CD4-positive, alpha-beta T cell treated with Interleukin-17A for 4 hours (primary cell): ENCODE measurements at regions not wholly inside any gene's neighbourhood (a gene's known extent, or its start where the extent isn't known, plus 50 kb on each side); places are given as distances from the start of the nearest gene placed in this dataset.
A peak's percentile ranks its signal among the peaks of the same experiment; 100 is the strongest.
"Not testable (repeated sequence)": the region's sequence is repeated elsewhere in the genome, so short reads cannot be mapped to it uniquely, and the experiment has no call there.

ENCODE experiments used
- DNase-seq: peaks from one replicate; pipeline ENCODE4 v3.0.0-alpha.2; 2020; ENCODE audit warnings: mixed read lengths

DNA sequence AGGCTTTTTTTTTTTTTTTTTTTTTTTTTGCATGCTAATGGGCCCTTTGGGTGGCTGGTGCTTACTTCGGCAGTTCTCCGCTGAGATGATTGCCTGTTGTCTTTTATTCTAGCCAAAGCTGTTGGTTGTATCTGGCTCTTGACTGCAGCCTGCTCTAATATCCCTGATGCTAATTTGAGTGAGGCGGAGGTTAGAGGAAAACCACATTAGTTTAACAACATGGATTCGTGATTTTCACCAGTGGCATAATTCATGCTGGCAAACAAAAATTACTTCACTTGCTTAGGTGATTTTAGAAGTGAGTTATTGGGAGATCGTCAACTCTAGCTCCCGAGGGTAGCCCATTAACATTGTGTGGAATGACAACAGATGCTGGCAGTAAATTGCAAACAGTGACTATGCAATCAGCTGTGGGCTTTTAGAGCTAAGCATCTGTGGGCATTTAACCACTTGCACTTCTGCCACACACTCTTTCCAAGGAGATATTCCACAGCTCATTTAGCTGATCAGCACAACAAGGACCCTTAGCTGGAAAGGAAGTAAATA, 97.6 kb upstream of the ZDHHC17 start:
- no peak for DNase-seq

DNA sequence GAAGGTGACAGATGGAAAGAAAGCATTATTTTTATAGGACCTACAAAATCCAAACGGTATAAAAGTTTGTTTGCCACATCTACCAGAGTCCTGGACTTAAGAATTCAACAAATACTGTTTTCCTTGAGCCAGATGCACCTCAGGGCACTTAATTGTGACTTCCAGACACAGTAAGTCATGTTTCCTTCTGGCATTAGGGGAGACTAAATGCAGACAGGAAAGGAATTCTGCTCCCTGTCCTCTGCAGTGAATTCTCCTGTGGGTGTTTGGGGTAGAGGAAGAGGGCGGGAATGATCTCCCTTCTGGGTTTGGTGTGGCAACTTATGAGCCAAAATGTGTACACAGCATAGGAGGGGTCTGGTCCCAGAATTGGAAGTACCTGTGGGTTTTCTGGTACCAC, 93.9 kb upstream of the ZDHHC17 start:
- no peak for DNase-seq

DNA sequence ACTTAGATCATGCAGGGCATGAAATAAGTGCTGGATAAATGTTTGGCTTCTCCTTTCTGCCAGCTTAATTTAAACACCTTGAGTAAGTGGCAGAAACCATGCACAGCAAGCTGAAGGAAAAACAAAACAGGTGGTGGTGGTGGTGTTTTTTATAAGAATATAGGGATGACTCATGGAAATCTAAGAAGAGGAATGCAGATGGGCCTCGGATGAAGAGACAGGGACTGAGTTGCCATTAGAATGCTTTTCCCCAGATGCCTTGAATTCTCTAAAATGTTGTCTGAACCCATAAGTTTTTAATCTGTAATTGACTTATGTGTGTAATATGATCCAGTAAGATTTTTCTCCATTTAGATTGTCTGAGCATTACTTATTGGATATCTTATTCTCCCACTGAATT, 93.1 kb upstream of the ZDHHC17 start:
- DNase-seq: no peak

DNA sequence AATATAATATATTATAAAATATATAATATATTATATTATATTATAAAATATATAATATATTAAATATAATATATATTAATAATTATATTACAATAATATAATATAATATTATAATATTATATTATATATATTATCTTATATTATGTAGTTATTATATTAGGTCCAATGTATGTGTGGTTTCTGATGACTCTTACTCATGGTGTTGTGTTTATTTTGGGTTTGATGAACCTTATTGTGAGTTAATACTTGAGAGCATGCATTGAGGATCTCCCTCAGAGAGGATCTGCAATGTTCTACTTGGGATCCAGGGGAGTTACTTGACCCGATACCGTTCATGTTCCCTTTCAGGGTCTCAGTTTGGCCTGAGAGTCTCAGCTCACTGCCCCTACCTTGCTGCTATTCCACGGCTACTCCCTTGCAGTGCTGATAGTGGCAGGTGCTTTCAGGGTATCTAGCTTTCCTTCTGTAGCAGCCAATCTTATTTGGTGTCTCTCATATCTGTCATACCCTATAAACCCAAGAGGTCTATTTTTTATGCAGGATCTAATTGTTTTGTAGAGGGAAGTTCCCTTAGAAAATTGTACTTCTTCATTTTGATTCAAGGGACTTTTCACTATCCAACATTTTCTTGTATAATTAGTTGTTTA, 89.1 kb upstream of the ZDHHC17 start:
- DNase-seq: no peak

DNA sequence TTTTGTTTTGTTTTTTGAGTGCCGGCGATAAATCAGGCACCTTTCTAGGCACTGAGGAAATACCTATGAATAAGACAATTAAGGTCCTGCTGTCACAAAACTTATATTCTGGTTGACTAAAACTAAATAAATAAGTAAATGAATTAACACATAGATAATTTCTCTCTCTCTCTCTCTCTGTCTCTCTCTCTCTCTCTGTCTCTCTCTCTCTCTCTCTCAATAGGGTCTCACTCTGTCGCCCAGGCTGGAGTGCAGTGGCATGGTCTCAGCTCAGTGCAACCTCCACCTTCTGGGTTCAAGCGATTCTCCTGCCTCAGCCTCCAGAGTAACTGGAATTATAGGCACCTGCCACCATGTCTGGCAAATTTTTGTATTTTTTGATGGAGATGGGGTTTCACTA, 87.7 kb upstream of the ZDHHC17 start:
- DNase-seq: not testable (repeated sequence)

DNA sequence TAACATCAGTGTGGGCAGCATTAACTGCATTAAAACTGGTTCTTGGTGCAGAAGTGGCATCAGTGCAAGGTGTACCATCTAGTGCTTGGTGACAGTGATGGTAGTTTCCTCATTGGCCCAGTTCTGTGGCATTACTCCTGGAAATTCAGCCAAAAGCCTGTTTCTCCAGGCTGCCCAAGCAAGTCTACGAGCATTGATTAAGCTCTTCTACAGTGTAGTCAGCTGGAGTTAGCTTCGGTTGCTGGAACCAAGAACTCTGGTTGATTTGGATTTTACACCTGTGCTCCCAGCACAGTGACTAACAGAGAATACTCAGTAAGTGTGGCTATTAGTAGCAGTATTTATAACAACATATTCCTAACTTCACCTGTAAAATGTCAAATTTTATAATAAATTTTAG, 84.9 kb upstream of the ZDHHC17 start:
- DNase-seq: no peak

DNA sequence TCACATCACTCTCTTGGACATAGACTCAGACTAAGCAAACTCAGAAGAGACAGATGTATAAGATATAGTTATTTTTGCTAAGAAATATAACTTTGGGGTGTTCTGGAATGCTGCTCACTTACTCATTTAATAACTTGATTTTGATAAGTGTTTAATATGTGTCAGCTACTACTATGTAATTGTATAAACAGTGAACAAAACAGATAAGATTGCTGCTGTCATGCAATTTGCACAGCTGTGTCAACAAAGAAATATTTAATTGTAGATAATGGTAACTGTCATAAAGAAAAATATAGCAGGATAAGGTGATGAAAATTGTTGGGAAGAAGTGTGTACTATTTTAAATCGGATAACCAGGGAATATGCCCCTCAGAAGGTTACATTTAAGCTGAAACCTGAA, 84.1 kb upstream of the ZDHHC17 start:
- DNase-seq: no peak

DNA sequence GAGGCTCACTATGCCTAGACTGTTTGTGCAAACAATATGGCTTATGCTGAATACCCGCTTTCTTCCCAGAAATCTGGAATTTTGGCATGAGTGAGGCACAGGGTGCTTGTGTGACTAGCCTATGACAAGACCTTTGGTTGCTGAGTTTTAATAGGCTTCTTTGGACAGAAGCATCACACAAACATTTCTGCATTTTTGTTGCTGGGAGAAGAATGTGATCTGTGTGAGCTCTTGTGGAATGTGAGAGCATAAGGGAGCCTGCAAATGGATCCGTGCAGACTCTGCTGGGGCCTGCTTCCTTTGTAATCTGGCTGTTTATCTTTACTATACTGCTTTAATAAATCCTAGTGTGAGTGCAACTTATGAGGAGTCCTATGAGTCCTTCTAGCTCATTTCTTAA, 83.0 kb upstream of the ZDHHC17 start:
- DNase-seq: no peak

DNA sequence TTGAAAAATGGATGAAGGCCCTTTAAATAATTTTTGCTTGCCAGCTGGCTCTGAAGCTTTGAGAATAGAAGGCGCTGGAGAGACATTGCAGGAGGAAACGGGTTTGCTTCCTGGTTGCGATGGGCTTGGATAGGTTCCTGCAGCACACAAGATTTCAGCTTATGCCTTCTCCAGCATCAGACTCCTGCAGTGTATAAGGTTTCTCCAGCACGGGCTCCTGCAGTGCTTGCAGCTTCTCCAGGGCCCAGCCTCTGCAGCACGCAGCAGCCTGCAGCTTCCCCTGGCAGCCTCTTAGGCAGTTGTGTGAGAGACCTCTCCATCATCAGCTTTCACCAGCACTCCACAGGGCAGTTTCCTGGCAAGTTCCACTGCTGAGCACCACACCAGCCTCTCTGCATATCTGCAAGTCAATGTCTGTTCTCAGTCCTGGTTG, 78.7 kb upstream of the ZDHHC17 start:
- DNase-seq: peak; percentile 3

DNA sequence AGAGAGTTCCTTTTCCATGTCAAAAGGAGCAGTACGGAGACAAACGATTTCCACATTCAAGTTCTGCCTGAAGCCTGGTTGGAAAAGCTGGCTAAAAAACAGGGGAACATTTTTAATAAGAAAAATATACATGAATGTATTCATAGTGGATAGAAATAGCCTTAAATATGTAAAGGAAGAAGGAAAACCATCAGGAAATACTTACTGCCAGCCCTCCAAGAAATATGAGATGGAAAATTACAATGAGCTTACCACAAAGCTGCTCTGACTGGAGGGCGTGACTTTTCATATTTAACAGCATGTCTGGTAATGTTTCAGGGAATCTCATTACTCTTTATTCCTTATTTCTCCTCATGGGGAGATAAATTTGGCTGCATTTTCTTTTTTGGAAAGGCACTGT, 75.9 kb upstream of the ZDHHC17 start:
- DNase-seq: no peak

DNA sequence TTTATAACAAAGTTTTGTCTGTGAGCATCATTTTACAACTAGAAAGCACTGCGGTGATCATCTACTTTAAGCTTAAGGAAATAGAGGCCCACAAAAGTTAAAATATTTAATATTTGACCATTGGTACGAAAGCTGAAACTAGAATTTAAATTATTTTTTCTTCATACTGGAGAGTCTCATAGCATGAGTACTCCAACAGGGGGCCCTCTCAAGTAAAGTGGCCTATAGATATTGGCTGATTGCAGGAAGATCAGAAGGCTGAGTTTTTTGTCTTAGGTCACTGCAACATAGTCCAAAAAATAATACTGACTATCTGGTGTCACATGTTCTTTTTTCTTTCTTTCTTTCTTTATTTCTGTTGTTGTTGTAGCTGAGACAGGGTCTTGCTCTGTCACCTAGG, 75.3 kb upstream of the ZDHHC17 start:
- no peak for DNase-seq

DNA sequence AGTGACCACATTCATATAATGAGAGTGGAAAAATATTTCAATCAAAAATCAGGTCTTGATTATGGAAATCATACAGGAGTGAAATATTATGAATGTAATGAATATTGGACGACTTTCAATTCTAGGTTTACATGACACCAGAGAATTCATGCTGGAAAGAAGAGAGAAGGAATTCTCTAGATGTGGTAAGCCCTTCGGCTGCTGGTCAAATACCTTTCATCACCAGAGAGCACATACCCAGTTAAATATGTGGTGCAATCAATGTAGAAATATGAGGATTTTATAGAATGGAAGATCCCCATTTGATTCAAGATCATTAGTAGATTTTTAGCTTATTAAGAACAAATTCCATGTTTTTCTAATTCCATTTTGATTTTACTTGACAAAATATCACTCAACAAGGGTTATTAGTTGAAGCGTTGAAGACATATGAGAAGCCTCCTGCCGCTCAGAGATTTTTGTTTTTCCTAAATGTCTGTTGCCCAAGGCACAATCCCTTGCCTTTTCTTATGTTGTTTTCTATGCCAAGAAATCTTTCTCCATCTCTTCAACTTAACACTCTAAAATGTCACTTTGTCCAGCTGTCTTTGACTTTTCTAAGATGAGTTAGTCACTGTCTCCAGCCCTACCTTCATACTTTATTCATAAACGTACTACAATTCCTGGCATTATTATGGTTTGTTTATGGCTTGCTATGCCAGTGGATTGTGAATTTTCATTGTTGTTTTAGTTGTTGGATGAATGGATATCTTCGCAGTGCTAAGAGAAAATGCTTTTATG, 72.8 kb upstream of the ZDHHC17 start:
- DNase-seq: no peak

DNA sequence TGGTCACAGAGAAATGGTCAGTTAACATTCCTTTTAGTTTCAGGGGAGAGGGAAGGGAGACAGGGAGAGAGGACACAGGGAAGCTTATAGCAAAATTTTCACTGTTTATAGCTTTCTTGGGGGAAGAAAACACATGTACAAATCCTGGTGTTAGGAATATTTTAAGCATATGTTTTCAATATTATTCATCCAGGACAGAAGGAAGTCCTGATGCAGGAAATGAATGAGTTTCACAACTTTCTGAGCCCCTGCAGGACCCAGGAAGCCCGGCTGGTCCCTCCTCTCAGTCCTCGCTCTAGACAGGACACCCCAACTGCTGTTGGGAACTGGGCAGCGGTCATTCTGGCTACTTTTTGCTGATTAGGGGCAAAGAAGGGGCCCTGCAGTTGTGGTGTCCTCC, 71.1 kb upstream of the ZDHHC17 start:
- no peak for DNase-seq

DNA sequence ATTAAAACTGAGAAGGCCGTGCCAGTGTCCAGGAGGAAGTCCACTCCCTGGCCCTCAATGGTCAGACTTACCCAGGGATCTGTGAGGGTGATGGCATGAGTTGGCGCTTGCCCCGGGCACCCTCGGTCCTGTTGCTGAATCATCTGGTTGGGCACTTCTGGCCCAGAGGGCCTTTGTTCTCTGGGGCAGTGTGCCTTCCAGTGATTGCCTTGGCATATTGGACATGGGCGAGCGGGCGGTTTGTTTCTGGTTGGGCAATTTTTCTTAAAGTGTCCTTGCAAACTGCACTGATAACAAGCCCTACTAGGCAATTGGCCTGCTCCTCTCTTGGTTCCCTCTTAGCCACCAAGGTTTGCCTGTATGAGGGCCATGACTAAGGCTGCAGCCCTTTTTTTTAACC, 69.5 kb upstream of the ZDHHC17 start:
- DNase-seq: no peak

DNA sequence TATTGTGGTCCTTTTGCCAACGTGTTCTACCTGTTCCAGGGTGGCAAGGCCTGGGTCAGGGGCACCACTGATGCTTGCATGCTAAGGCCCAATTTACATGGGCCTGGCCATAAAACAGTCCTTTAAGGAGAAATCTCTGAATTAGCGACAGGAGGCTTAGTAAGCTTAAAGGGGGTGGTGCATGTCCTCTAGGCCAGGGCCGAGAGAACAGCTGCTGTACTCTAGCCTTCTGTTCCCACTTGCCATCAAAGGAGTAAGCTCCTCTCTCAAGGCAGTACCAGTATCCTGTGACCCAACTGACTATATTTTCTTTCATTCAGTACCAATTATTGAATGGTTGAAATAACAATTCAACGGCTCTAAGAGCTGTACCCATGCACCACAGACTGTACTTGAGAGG, 67.7 kb upstream of the ZDHHC17 start:
- no peak for DNase-seq

DNA sequence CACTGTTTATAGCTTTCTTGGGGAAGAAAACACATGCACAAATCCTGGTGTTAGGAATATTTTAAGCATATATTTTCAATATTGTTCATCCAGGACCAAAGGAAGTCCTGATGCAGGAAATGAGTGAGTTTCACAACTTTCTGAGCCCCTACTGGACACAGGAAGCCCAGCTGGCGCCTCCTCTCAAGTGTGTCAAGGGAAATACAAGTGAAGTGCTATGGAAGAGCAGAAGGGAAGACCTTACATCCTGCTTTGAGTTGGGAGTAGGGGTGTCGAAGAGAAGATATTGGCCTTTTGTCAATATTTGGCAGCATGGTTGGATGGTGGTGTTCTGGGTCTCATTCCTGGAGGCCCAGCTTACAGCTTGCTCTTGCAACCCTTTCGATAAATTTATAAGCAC, 66.1 kb upstream of the ZDHHC17 start:
- no peak for DNase-seq

DNA sequence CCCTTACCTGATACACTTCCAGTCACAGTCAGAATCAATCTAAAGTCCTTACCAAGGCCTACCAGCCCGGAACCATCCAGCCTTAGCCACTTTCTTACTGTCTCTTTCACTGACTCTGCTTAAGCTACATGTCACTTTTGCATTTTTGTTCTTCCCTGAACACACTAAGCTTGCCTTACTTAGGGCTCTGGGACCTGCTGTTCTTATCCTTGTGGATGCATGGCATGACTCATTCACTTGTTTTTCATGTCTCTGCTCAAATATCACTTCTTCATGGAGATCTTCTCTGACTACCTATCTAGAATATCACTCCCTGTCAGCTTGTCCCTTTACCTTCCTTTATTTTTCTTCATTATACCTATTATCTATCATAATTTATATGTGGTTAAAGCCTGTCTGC, 65.6 kb upstream of the ZDHHC17 start:
- DNase-seq: no peak

DNA sequence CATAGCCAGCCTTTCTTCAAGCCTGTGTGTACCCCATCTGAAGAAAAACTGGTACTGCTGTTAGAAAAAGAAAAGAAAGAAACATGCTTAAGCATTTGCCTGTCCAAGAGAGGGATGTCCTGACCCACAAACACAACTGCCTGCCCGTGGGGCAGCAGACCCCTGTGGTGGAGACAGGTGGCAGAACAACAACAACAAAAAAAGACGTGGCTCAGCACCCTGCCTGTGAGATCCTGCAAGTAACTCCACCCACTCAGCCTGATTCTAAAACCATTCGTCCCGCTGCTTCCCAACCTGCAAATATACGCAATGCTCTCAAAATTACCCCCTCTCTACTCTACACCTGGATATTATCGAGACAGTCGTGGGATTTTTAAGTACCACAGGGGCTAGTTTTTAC, 64.9 kb upstream of the ZDHHC17 start:
- no peak for DNase-seq

DNA sequence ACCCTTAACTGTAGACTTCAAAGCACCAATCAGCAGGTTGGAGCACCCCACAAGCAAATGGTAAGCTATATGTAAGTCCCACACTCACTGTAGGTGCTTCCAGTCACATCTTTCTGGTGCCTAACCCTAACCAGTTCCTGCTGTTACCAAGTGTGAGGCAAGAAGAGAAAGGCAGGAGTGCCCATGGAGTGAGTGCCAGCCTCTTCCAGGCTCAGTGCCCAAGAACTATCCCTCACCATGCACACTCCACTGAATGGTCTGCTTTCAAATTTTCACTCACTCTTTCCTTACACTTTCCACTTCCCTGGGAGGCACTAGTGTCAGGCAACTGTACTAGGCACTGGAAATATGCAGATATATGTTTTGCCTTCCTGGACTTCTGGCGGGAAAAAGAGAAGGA, 62.2 kb upstream of the ZDHHC17 start:
- no peak for DNase-seq

DNA sequence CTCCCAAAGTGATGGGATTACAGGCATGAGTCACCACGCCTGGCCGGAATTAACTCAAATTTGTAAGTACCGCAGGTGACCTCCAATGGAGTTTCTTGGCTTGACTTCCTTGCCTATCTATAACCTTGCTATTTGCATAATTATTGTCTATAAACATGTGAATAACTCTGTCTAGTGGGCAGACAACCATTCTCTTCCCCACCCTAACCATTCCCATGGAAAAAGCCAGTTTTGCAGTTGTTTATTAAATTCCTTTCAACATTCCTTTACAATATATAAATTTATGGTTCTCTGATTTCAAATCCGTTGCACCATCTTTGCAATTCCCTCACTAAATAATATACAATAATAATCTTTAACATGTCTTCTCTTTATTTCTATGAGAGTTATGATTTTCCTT, 61.0 kb upstream of the ZDHHC17 start:
- DNase-seq: no peak

DNA sequence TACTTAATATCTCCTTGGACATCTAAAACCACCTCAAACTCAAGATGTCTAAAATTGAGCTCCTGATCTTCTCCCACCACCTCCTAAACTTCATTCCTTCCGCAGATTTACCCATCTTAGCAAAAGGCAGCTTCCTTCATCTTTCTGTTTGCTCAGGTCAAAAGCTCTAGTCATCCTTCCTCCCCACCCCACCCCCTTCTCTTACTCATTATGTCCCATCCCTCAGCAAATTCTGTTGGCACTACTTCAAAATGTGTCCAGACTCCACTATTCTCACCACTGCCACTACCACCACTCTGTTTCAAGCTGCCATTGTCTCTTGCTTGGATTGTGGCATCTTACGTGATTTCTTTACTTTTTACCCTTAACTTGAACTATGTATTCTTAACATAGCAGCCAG, 59.2 kb upstream of the ZDHHC17 start:
- DNase-seq: no peak

DNA sequence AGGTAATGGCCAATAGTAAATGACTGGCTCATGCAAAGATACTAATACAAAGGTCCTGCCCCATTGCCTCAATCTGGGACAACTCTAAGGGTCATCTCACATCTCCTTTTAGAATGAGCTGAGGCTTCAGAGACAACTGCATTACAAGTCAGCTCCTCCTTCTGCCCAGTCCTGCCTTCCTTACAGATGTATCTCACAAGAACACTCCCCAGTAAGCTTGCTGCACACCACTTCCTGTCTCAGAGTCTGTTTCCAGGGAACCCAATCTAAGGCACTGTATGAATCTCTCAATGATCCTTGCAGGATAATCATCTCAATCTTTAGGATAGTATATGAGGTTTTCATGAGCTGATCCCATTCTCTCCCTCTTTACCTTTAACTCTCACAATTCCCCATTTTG, 57.8 kb upstream of the ZDHHC17 start:
- no peak for DNase-seq

DNA sequence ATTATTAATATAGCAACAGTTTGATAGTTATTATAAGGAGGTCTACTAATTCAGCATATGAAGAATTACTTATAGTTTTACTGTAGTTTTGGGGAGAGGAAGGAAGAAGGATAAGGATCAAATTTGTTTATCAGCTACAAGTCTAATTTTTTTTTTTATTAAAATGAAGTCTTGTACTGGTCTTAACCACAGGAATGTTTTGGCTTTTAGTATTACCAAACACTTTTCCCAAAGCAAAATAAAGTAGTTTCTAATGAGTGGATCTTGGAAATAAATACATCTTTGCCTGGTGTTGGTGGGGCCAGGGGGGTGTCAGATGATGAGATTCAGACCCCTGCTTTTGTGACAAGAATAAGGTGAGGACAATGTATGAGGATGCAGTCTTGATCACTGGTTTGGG, 57.2 kb upstream of the ZDHHC17 start:
- no peak for DNase-seq

DNA sequence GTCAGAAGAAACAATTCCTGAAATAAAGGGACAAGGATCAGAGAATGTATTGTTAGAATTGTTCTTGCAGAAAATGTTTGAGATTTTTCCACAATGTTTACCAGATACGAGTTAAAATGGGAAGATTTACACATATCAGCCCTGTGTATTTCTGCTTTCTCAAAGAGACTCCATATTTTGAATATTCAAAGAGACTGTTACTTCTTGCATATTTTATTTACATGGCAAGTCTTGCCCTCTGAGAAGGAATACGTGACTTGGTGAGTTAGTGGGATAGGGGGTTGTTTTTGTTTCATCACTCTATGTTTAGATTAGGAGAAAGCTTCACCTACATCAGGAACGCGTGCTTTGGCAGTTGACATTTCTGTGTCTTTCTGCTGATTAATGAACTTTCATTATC, 56.1 kb upstream of the ZDHHC17 start:
- DNase-seq: no peak

DNA sequence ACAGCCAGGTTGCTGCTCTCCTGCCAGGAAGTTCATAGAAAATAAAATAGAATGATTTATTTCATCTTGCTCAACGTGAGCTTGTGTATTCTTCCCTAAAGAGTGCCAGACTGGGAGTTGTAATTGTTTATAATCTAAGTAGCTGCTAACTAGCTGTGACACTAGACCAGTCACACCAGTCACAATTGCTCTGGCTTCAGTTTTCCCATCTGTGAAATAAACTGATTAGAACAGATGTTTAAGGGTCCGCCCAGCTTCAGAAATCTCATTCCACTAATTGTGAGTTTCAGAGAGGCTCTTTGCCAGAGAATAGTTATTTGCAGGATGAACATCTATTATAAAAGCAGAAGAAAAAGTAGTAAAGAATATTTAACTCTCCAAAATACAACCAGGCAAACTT, 55.6 kb upstream of the ZDHHC17 start:
- no peak for DNase-seq
